IMR-90 (cell line): ENCODE measurements at regions not wholly inside any gene's neighbourhood (a gene's known extent, or its start where the extent isn't known, plus 50 kb on each side); places are given as distances from the start of the nearest gene placed in this dataset.

ENCODE experiments used
- CEBPB ChIP-seq: IDR thresholded peaks from 2 replicates; pipeline ENCODE4 v1.6.1; 2012; ENCODE audit warnings: low read depth, low read length, improper control_type of control experiment
- CTCF ChIP-seq: conservative IDR thresholded peaks from 2 replicates; pipeline ENCODE4 v1.5.1; 2012; ENCODE audit warnings: mild to moderate bottlenecking, low read depth, low read length, improper control_type of control experiment
- POLR2A ChIP-seq: IDR thresholded peaks from 2 replicates; pipeline ENCODE4 v1.6.1; 2012; ENCODE audit warnings: mild to moderate bottlenecking, low read depth, low read length

- TF ChIP-seq CTCF (no peak), POLR2A (no peak), CEBPB (no peak)
Observed at GRCh38 chr3:157820157-157820517, 286.1 kb downstream of the SHOX2 start.
